ENCODE measurements at regions not wholly inside any gene's neighbourhood (a gene's known extent, or its start where the extent isn't known, plus 50 kb on each side); places are given as distances from the start of the nearest gene placed in this dataset.

- TF ChIP-seq POLR2AphosphoS5 (IDR thresholded peaks at IDR 0.05) (peak; percentile 36 to 88 (median 69)), EP300 (IDR thresholded peaks at IDR 0.05; ENCODE audit: low read depth) (no peak)
- TF ChIP-seq, protein P1, sequence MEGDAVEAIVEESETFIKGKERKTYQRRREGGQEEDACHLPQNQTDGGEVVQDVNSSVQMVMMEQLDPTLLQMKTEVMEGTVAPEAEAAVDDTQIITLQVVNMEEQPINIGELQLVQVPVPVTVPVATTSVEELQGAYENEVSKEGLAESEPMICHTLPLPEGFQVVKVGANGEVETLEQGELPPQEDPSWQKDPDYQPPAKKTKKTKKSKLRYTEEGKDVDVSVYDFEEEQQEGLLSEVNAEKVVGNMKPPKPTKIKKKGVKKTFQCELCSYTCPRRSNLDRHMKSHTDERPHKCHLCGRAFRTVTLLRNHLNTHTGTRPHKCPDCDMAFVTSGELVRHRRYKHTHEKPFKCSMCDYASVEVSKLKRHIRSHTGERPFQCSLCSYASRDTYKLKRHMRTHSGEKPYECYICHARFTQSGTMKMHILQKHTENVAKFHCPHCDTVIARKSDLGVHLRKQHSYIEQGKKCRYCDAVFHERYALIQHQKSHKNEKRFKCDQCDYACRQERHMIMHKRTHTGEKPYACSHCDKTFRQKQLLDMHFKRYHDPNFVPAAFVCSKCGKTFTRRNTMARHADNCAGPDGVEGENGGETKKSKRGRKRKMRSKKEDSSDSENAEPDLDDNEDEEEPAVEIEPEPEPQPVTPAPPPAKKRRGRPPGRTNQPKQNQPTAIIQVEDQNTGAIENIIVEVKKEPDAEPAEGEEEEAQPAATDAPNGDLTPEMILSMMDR (IDR thresholded peaks at IDR 0.05): no peak
Measured at GRCh38 chr14:106845286-106846087, 1319.1 kb downstream of the TMEM121 start.
